Astrocyte of the spinal cord (primary cell): ENCODE measurements at regions not wholly inside any gene's neighbourhood (a gene's known extent, or its start where the extent isn't known, plus 50 kb on each side); places are given as distances from the start of the nearest gene placed in this dataset.
A peak's percentile ranks its signal among the peaks of the same experiment; 100 is the strongest.
"Not testable (repeated sequence)": the region's sequence is repeated elsewhere in the genome, so short reads cannot be mapped to it uniquely, and the experiment has no call there.

ENCODE experiments used
- DNase-seq: peaks from one replicate; pipeline ENCODE4 v3.0.0; 2011; ENCODE audit warnings: low read depth, low spot score
- H3K4me3 ChIP-seq: 2 replicates; pipeline ENCODE4 v1.5.1; 2011; ENCODE audit warnings: low read depth, mild to moderate bottlenecking, low read length, moderate library complexity
- CTCF ChIP-seq: IDR thresholded peaks from 2 replicates; pipeline ENCODE4 v1.5.1; 2012; ENCODE audit warnings: low read depth, mild to moderate bottlenecking, low read length, inconsistent platforms
- in situ Hi-C: cut with HindIII; loops from 2 replicates; pipeline ENCODE4 v1.10.0; 2017; ENCODE audit warnings: low sequenced_read_pairs

DNA sequence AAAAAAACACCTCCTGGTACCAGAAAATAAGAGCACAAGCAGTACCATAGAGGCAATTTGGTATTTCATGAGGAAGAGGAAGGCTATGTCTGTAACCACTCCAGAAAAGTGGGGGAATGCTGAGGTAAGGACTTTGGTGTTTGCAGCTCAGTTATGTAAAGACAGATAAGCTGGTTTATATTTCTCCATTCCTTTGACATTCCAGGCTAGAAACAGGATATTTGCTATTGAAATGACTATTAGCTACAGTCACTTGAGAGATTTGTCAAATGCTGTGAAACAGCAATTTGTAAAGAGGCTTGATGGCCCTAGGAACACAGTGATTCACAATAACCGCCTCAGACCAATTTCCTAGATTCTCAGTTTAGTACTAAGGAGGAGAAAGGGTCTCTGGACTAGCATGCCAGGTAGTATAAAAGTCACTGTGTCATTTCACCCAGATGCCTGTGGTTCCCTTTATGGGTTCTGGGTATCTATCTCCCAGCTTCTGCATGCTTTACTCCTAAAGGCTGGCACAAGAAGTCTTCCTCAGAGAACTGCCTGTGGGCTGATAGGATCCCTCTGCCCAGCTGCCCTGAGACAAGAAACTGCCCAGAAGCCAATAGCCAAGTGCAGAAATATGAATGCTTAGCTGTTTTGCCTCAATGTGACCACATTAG is 80.5 kb downstream of the VCAM1 start:
- DNase-seq: peak; percentile 28
- in situ Hi-C loops: no loop called here
- TF ChIP-seq CTCF: no peak
- no peak overlapping the region for H3K4me3 ChIP-seq

- H3K4me3 ChIP-seq, DNase-seq, in situ Hi-C loops: not testable (repeated sequence)
These were observed 81.7 kb downstream of the VCAM1 start for GRCh38 chr1:100801256-100801655.

DNA sequence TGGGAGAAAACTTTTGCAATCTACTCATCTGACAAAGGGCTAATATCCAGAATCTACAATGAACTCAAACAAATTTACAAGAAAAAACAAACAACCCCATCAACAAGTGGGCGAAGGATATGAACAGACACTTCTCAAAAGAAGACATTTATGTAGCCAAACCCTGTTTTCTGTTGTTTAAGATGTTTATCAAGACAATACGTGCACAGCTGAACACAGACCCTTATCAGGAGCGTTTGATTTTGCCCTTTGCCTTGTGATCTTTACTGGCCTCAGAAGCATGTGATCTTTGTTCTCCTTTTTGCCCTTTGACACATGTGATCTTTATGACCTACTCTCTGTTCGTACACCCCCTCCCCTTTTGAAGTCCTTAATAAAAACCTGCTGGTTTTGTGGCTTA is 83.7 kb downstream of the VCAM1 start:
- DNase-seq, in situ Hi-C loops, H3K4me3 ChIP-seq: not testable (repeated sequence)

DNA sequence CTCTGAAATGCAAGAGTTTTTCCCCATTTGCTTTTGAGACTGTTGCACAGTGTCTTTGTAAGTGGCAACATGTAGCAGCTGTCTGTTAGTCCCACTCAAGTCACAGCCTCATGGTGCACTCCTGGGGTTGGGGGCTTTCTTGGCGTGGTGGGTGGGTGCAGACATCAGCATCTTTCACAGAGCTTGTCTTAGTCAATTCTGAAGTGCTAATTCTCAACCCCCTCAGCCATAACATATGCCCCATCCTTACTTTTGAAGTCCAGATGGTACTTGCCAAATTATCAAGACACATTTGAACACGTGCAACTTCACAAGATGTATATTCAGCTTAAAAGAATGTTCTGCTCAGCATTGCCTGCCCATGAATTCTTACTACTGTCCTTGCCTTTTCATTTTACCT is 87.1 kb downstream of the VCAM1 start:
- TF ChIP-seq CTCF: no peak
- H3K4me3 ChIP-seq: no peak overlapping the region
- no peak for DNase-seq
- in situ Hi-C loops: no loop called here

DNA sequence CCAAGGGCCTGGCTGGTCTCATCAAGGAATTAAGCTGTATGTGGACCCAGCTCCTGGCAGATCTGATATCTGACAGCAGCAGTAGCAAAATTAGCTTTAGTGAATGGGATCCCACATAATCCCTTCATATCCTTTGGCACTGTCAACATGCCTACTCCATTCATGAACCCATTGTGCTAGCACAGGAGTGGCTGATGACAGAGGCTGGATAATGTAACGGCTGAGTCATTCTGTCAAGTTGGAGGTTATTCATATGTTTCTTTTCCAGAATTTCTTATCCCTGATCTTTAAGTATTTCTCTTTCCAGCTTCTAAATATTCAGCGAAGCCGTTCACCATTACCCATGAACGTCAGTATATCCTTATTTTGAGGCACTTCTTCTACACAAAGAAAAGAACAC is 84.3 kb downstream of the EXTL2 start:
- no peak overlapping the region for H3K4me3 ChIP-seq
- in situ Hi-C loops: no loop called here
- no peak for DNase-seq
- TF ChIP-seq CTCF: no peak

GRCh38 chr1:100811808-100812207 is 82.8 kb downstream of the EXTL2 start:
- in situ Hi-C loops: no loop called here
- no peak for TF ChIP-seq CTCF

DNA sequence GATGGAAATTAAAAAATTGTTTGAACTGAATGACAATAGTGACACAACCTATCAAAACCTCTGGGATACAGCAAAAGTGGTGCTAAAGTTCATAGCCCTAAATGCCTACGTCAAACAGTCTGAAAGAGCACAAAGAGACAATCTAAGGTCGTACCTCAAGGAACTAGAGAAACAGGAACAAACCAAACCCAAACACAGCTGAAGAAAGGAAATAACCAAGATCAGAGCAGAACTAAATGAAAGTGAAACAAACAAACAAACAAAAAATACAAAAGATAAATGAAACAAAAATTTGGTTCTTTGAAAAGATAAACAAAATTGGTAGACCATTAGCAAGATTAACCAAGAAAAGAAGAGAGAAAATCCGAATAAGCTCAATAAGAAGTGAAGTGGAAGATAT is 79.7 kb downstream of the EXTL2 start:
- H3K4me3 ChIP-seq, DNase-seq, in situ Hi-C loops: not testable (repeated sequence)

More at GRCh38 chr1:100811808-100812207, 82.8 kb downstream of the EXTL2 start:
- no peak for DNase-seq
- no peak overlapping the region for H3K4me3 ChIP-seq

DNA sequence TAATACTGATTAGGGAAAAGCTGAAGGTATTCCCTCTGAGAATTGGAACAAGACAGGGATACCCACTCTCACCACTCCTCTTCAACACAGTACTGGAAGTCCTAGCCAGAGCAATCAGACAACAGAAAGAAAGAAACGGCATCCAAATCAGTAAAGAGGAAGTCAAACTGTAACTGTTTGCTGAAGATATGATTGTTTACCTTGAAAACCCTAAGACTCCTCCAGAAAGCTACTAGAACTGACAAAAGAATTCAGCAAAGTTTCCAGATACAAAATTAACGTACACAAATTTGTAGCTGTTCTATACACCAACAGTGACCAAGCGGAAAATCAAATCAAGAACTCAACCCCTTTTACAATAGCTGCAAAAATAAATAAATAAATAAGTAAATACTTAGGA is 78.6 kb downstream of the EXTL2 start:
- no peak for DNase-seq
- in situ Hi-C loops: no loop called here
- H3K4me3 ChIP-seq: no peak overlapping the region
- TF ChIP-seq CTCF: no peak

DNA sequence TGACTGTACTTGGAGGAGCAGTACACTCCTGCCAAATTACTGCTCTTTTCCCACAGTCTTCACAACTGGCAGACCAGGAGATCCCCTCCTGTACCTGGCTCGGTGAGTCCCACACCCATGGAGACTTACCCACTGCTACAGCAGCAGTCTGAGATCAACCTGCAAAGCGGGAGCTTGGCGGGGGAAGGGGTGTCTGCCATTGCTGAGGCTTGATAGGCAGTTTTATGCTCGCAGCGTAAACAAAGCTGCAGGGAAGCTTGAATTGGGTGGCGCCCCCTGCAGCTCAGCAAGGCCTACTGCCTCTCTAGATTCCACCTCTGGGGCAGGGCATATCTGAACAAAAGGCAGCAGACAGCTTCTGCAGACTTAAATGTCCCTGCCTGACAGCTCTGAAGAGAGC is 74.4 kb downstream of the EXTL2 start:
- H3K4me3 ChIP-seq, in situ Hi-C loops: not testable (repeated sequence)

GRCh38 chr1:100821919-100822318 is 72.7 kb downstream of the EXTL2 start:
- DNase-seq, H3K4me3 ChIP-seq, in situ Hi-C loops: not testable (repeated sequence)

More for the DNA sequence above, 74.4 kb downstream of the EXTL2 start:
- DNase-seq: not testable (repeated sequence)
